Thoracic aorta (tissue), 2 donors: ENCODE measurements at regions not wholly inside any gene's neighbourhood (a gene's known extent, or its start where the extent isn't known, plus 50 kb on each side); places are given as distances from the start of the nearest gene placed in this dataset.

Experiments used
- ATAC-seq: fragments of 150-250 bp; one replicate; pipeline ENCODE4 v1.8.0; 2017; ENCODE audit warnings: low read depth; ENCODE audit not compliant: insufficient number of reproducible peaks, low FRiP score
- DNase-seq: peaks from one replicate; pipeline ENCODE4 v3.0.0-alpha.2; 2020; ENCODE audit warnings: low spot score
- H3K27ac ChIP-seq, 2 donors: fragments of 200-600 bp; sonication (generic); 1 replicate in 1 of 2; 2 replicates in 1 of 2; pipeline ENCODE4 v1.5.1; 2016; ENCODE audit warnings: mild to moderate bottlenecking in 2 of 2, moderate library complexity in 2 of 2
- H3K27me3 ChIP-seq: fragments of 200-600 bp; sonication (generic); replicated peaks from 2 replicates; pipeline ENCODE4 v1.6.0; 2016; ENCODE audit warnings: mild to moderate bottlenecking; ENCODE audit not compliant: insufficient read depth
- H3K36me3 ChIP-seq: fragments of 200-600 bp; sonication (generic); one replicate; pipeline ENCODE4 v1.5.1; 2016
- H3K4me1 ChIP-seq, 2 donors: fragments of 200-600 bp; sonication (generic); 1 replicate in 1 of 2; 2 replicates in 1 of 2; pipeline versions ENCODE4 v1.5.1 to v1.6.0; 2016; ENCODE audit warnings: low read depth in 2 of 2, mild to moderate bottlenecking in 1 of 2; ENCODE audit not compliant: control insufficient read depth in 1 of 2
- H3K4me3 ChIP-seq: fragments of 200-600 bp; sonication (generic); 2 replicates; pipeline ENCODE4 v1.5.1; 2016; ENCODE audit warnings: mild to moderate bottlenecking
- H3K9me3 ChIP-seq: fragments of 200-600 bp; sonication (generic); 2 replicates; pipeline ENCODE4 v1.5.1; 2016
- TF ChIP-seq, protein P1 (sequence below): fragments of 200-600 bp; sonication (generic); IDR thresholded peaks from one replicate; pipeline ENCODE4 v1.5.1; 2019; ENCODE audit warnings: antibody characterized with exemption

DNA sequence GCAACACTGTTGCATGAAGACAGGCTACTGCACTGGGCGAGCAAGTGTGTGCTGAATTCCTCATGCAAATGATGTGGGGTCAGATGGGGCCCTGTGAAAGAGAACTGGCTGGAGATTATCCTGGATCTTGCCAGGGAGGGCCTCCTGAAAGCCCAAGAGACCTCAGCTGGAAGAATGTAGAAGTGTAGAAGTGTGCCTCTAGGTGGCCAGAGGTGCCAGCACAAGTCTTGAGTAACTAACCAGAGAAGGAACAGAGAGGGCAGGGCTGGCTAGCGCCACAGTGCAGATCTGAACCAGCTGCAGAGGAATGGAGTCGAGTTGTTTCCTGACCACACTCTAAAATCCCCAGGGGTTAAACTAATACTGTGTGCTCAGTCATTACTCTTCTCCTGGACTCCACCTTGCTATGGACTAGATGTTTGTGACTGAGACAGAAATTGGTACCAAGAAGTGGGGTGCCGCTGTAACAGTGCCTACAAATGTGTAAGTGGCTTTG, 399.3 kb downstream of the LRATD1 start:
- ATAC-seq (no peak), DNase-seq (no peak)
- Histone ChIP-seq H3K36me3 (no peaks in the 10 kb centered on the region), H3K4me3 (no peak overlapping the region), H3K4me1 (no peaks in the 10 kb centered on the region), H3K27ac (no peak overlapping the region), H3K27me3 (no peaks in the 10 kb centered on the region), H3K9me3 (no peaks in the 10 kb centered on the region)
- TF ChIP-seq, protein P1, sequence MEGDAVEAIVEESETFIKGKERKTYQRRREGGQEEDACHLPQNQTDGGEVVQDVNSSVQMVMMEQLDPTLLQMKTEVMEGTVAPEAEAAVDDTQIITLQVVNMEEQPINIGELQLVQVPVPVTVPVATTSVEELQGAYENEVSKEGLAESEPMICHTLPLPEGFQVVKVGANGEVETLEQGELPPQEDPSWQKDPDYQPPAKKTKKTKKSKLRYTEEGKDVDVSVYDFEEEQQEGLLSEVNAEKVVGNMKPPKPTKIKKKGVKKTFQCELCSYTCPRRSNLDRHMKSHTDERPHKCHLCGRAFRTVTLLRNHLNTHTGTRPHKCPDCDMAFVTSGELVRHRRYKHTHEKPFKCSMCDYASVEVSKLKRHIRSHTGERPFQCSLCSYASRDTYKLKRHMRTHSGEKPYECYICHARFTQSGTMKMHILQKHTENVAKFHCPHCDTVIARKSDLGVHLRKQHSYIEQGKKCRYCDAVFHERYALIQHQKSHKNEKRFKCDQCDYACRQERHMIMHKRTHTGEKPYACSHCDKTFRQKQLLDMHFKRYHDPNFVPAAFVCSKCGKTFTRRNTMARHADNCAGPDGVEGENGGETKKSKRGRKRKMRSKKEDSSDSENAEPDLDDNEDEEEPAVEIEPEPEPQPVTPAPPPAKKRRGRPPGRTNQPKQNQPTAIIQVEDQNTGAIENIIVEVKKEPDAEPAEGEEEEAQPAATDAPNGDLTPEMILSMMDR, result no peak

DNA sequence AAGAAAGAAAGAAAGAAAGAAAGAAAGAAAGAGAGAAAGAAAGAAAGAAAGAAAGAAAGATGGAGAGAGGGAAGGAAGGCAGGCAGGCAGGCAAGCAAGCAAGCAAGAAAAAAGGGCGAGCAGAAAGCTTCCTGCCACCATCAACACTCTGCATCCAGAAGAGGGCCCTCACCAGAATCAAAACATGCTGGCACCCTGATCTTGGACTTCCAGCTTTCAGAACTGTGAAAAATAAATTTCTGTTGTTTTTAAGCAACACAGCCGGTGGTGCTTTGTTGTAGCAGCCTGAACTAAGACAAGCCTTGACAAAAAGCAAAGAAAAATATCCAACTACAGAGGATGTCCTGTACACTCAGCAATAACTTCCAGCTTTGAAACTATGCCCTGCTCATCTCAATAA, 401.7 kb downstream of the LRATD1 start:
- TF ChIP-seq, protein P1, result no peak
- ATAC-seq (no peak), DNase-seq (no peak)
- no peaks in the 10 kb centered on the region for H3K4me1 ChIP-seq
- H3K9me3 ChIP-seq, result no peaks in the 10 kb centered on the region
- no peaks in the 10 kb centered on the region for H3K27me3 ChIP-seq
- H3K27ac ChIP-seq, result no peak overlapping the region
- no peaks in the 10 kb centered on the region for H3K36me3 ChIP-seq
- no peak overlapping the region for H3K4me3 ChIP-seq

DNA sequence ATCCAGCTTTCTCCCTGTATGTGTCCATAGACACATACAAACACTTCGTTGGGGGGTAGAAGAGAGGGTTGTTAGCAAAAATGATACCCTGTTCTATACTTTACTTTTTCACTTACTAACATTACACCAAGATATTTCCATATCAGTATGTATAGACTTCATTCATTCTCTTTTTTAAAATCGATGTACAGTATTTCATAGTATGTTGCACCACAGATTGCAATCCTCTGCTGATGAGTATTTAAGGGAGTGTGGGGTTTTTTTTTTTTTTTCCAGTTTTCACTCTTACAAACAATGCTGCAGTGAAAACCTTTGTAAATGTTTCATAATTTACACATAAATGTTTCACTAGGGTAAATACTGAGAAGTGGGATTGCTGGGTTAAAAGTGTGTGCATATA, 402.3 kb downstream of the LRATD1 start:
- Histone ChIP-seq H3K27me3 (no peaks in the 10 kb centered on the region), H3K4me3 (no peak overlapping the region), H3K9me3 (no peaks in the 10 kb centered on the region), H3K36me3 (no peaks in the 10 kb centered on the region), H3K27ac (no peak overlapping the region), H3K4me1 (no peaks in the 10 kb centered on the region)
- TF ChIP-seq, protein P1, result no peak
- ATAC-seq (no peak), DNase-seq (no peak)

- TF ChIP-seq, protein P1, result no peak
- H3K4me3 ChIP-seq, result no peak overlapping the region
Observed at GRCh38 chr2:15038366-15039364, 406.1 kb downstream of the LRATD1 start.

DNA sequence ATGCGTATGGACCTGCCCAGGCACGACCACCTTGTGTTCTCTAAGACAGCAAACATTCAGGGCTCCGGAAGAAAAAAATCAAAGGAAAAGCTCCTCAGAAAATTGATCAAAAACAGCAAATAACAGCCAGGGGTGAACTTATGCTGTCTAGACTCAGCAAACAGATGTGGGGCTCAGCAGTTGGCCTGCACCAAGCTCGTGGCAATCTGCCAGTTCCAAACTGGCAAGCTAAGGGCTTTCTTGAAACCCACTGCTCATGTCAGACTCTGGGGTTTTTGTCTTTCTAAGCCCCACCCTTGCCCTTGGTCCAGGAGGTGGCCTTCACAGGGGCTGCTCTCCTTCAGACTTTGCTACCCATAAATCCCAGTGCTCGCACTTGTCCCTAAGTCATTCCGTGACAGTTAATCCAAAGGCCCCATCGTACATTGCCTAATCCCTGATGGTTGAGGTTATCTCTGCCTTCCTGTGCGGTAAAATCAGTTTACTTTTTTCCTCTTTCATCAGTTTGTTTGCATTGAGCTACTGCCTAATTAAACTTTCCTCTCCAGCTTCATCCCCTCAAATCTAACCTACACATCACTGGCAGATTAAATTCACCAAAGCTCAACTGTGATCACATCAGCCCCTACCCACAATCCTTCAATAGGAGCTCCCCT, 408.0 kb downstream of the LRATD1 start:
- Histone ChIP-seq H3K27ac (no peak overlapping the region), H3K36me3 (no peaks in the 10 kb centered on the region), H3K4me3 (no peak overlapping the region), H3K9me3 (no peaks in the 10 kb centered on the region), H3K4me1 (peaks cover 0 to 14% of the 10 kb centered on the region in 2 donors), H3K27me3 (no peaks in the 10 kb centered on the region)
- ATAC-seq (no peak), DNase-seq (no peak)
- TF ChIP-seq, protein P1, result no peak

More at GRCh38 chr2:15038366-15039364, 406.1 kb downstream of the LRATD1 start:
- no peaks in the 10 kb centered on the region for H3K9me3 ChIP-seq
- no peaks in the 10 kb centered on the region for H3K27me3 ChIP-seq
- H3K4me1 ChIP-seq, result peaks cover 0 to 13% of the 10 kb centered on the region in 2 donors
- DNase-seq (no peak), ATAC-seq (no peak)
- H3K27ac ChIP-seq, result no peak overlapping the region
- H3K36me3 ChIP-seq, result no peaks in the 10 kb centered on the region
